ENCODE measurements at regions not wholly inside any gene's neighbourhood (a gene's known extent, or its start where the extent isn't known, plus 50 kb on each side); places are given as distances from the start of the nearest gene placed in this dataset.

GRCh38 chr5:174570662-174571061 lies 153.7 kb upstream of the MSX2 start:
- TF ChIP-seq CTCF (IDR thresholded peaks at IDR 0.05) (no peak), EZH2 (IDR thresholded peaks at IDR 0.05) (no peak)

Data from neural progenitor cell (in vitro differentiated cells).